KBM-7 (cell line): ENCODE measurements at regions not wholly inside any gene's neighbourhood (a gene's known extent, or its start where the extent isn't known, plus 50 kb on each side); places are given as distances from the start of the nearest gene placed in this dataset.

Experiments
- DNase-seq: peaks from one replicate; pipeline ENCODE4 v3.0.0-alpha.2; 2015
- in situ Hi-C: fragments of 300-500 bp; cut with MboI; formaldehyde crosslinking; loops from 2 replicates; pipeline ENCODE4 v1.14.3; 2020; ENCODE audit warnings: low sequenced_read_pairs, low pct_unique_long_range_greater_than_20kb, mixed read lengths

- in situ Hi-C loops = no loop called here
- peak; percentile 18 for DNase-seq
Observed at GRCh38 chr7:18290223-18290622, 205.3 kb upstream of the HDAC9 start.

GRCh38 chr7:18290865-18291264, 204.7 kb upstream of the HDAC9 start:
- no peak for DNase-seq
- in situ Hi-C loops = no loop called here

- in situ Hi-C loops = no loop called here
- DNase-seq = no peak
Observed at GRCh38 chr7:18292584-18292983, 203.0 kb upstream of the HDAC9 start.

GRCh38 chr7:18293759-18294158, 201.8 kb upstream of the HDAC9 start:
- DNase-seq = no peak
- in situ Hi-C loops = no loop called here

- in situ Hi-C loops = no loop called here
- no peak for DNase-seq
Observed at GRCh38 chr7:18294411-18294810, 201.1 kb upstream of the HDAC9 start.

GRCh38 chr7:18295781-18296423, 199.6 kb upstream of the HDAC9 start:
- in situ Hi-C loops = no loop called here
- no peak for DNase-seq

GRCh38 chr7:18302097-18302496, 193.5 kb upstream of the HDAC9 start:
- no peak for DNase-seq
- in situ Hi-C loops = loop anchor here (25.0 kb wide), 1 partner anchor 615 kb away; no protein-coding TSS in a partner anchor

GRCh38 chr7:18305866-18306265, 189.7 kb upstream of the HDAC9 start:
- in situ Hi-C loops = loop anchor here (25.0 kb wide), 1 partner anchor 619 kb away; no protein-coding TSS in a partner anchor
- DNase-seq = no peak

GRCh38 chr7:18306696-18307095, 188.9 kb upstream of the HDAC9 start:
- no peak for DNase-seq
- in situ Hi-C loops = loop anchor here (25.0 kb wide), 1 partner anchor 619 kb away; no protein-coding TSS in a partner anchor

- no peak for DNase-seq
- in situ Hi-C loops = loop anchor here (25.0 kb wide), 1 partner anchor 622 kb away; no protein-coding TSS in a partner anchor
Observed at GRCh38 chr7:18308938-18309337, 186.6 kb upstream of the HDAC9 start.

- in situ Hi-C loops = loop anchor here (25.0 kb wide), 1 partner anchor 625 kb away; no protein-coding TSS in a partner anchor
- DNase-seq = no peak
Observed at GRCh38 chr7:18312482-18312881, 183.1 kb upstream of the HDAC9 start.

- no peak for DNase-seq
- in situ Hi-C loops = loop anchor here (25.0 kb wide), 1 partner anchor 627 kb away; no protein-coding TSS in a partner anchor
Observed at GRCh38 chr7:18313965-18314364, 181.6 kb upstream of the HDAC9 start.

- no peak for DNase-seq
- in situ Hi-C loops = loop anchor here (25.0 kb wide), 1 partner anchor 628 kb away; no protein-coding TSS in a partner anchor
Observed at GRCh38 chr7:18315241-18315640, 180.3 kb upstream of the HDAC9 start.

GRCh38 chr7:18317941-18318340, 177.6 kb upstream of the HDAC9 start:
- no peak for DNase-seq
- in situ Hi-C loops = loop anchor here (25.0 kb wide), 1 partner anchor 631 kb away; no protein-coding TSS in a partner anchor

- DNase-seq = no peak
- in situ Hi-C loops = loop anchor here (25.0 kb wide), 1 partner anchor 633 kb away; no protein-coding TSS in a partner anchor
Observed at GRCh38 chr7:18320422-18320821, 175.1 kb upstream of the HDAC9 start.

GRCh38 chr7:18320971-18321567, 174.5 kb upstream of the HDAC9 start:
- in situ Hi-C loops = loop anchor here (25.0 kb wide), 1 partner anchor 634 kb away; no protein-coding TSS in a partner anchor
- peak; percentile 68 for DNase-seq

- DNase-seq = no peak
- in situ Hi-C loops = no loop called here
Observed at GRCh38 chr7:18330548-18330947, 165.0 kb upstream of the HDAC9 start.

GRCh38 chr7:18336626-18337025, 158.9 kb upstream of the HDAC9 start:
- DNase-seq = no peak
- in situ Hi-C loops = no loop called here

- DNase-seq = peak; percentile 56
- in situ Hi-C loops = no loop called here
Observed at GRCh38 chr7:18337048-18337809, 158.3 kb upstream of the HDAC9 start.
